GM23338 (cell line): ENCODE measurements at regions not wholly inside any gene's neighbourhood (a gene's known extent, or its start where the extent isn't known, plus 50 kb on each side); places are given as distances from the start of the nearest gene placed in this dataset.

ENCODE experiments used
- ATAC-seq: fragments of 200-7000 bp; cut with Tn5 transposase; 3 replicates; pipeline ENCODE4 v1.9.1; 2020
- DNase-seq: peaks from one replicate; pipeline ENCODE4 v3.0.0-alpha.2; 2015; ENCODE audit warnings: low spot score
- H2AFZ ChIP-seq: fragments of 200-600 bp; sonication (generic); 2 replicates; pipeline ENCODE4 v1.8.0; 2016; ENCODE audit warnings: antibody characterized with exemption, mild to moderate bottlenecking, moderate library complexity
- H3F3A ChIP-seq: fragments of 200-600 bp; sonication (generic); replicated peaks from 2 replicates; pipeline ENCODE4 v1.8.0; 2017; ENCODE audit warnings: antibody characterized with exemption, mixed run types, low read depth
- H3K27ac ChIP-seq: fragments of 200-600 bp; sonication (generic); 2 replicates; pipeline ENCODE4 v1.6.1; 2016; ENCODE audit warnings: low read depth
- H3K27me3 ChIP-seq: fragments of 200-600 bp; sonication (generic); 2 replicates; pipeline ENCODE4 v1.8.0; 2016; ENCODE audit warnings: mild to moderate bottlenecking, mixed run types, moderate library complexity; ENCODE audit not compliant: insufficient read depth
- H3K36me3 ChIP-seq: fragments of 200-600 bp; sonication (generic); 2 replicates; pipeline ENCODE4 v1.8.0; 2016; ENCODE audit warnings: mild to moderate bottlenecking; ENCODE audit not compliant: insufficient read depth
- H3K4me1 ChIP-seq: fragments of 200-600 bp; sonication (generic); 2 replicates; pipeline ENCODE4 v1.8.0; 2016; ENCODE audit warnings: mild to moderate bottlenecking, moderate library complexity; ENCODE audit not compliant: insufficient read depth
- H3K4me2 ChIP-seq: fragments of 200-600 bp; sonication (generic); 2 replicates; pipeline ENCODE4 v1.7.1; 2017; ENCODE audit warnings: mixed run types
- H3K4me3 ChIP-seq: fragments of 200-600 bp; sonication (generic); 2 replicates; pipeline ENCODE4 v1.6.1; 2016; ENCODE audit warnings: mixed run types
- H3K79me2 ChIP-seq: fragments of 200-600 bp; sonication (generic); replicated peaks from 2 replicates; pipeline ENCODE4 v1.8.0; 2017; ENCODE audit warnings: mild to moderate bottlenecking; ENCODE audit not compliant: insufficient read depth
- H3K9me2 ChIP-seq: fragments of 200-600 bp; sonication (generic); 2 replicates; pipeline ENCODE4 v1.8.0; 2017; ENCODE audit not compliant: insufficient read depth
- H4K20me1 ChIP-seq: fragments of 200-600 bp; sonication (generic); replicated peaks from 2 replicates; pipeline ENCODE4 v1.8.0; 2017; ENCODE audit warnings: mild to moderate bottlenecking; ENCODE audit not compliant: insufficient read depth
- H3K27ac Mint-ChIP-seq: 2 replicates; pipeline ENCODE4 v1.8.0; 2020; ENCODE audit warnings: inconsistent platforms, mild to moderate bottlenecking, moderate library complexity, mixed read lengths
- H3K27me3 Mint-ChIP-seq: 3 replicates; pipeline ENCODE4 v1.8.0; 2022; ENCODE audit warnings: low read depth, mild to moderate bottlenecking, moderate library complexity, mixed read lengths, inconsistent platforms; ENCODE audit not compliant: insufficient read depth, poor library complexity
- H3K36me3 Mint-ChIP-seq: 3 replicates; pipeline ENCODE4 v1.8.0; 2021; ENCODE audit warnings: low read depth, mild to moderate bottlenecking, inconsistent platforms, moderate library complexity, mixed read lengths
- H3K4me1 Mint-ChIP-seq: 3 replicates; pipeline ENCODE4 v1.8.0; 2020; ENCODE audit warnings: mild to moderate bottlenecking, inconsistent platforms, mixed read lengths
- H3K4me3 Mint-ChIP-seq: 3 replicates; pipeline ENCODE4 v1.8.0; 2021; ENCODE audit warnings: moderate library complexity, mild to moderate bottlenecking, inconsistent platforms, mixed read lengths
- H3K9me3 Mint-ChIP-seq: 3 replicates; pipeline ENCODE4 v1.8.0; 2020; ENCODE audit warnings: moderate library complexity, mild to moderate bottlenecking, inconsistent platforms, mixed read lengths
- CTCF ChIP-seq, 2 experiments: fragments of 200-600 bp in 1 of 2; sonication (generic) in 1 of 2; conservative IDR thresholded peaks; 2 replicates each; pipeline versions ENCODE4 v1.5.1 to v1.6.1; 2016 to 2017; ENCODE audit warnings: antibody characterized with exemption in 2 of 2, low read depth in 2 of 2, mild to moderate bottlenecking in 2 of 2, moderate library complexity in 1 of 2
- ETS1 ChIP-seq: IDR thresholded peaks from 2 replicates; pipeline ENCODE4 v1.6.1; 2016; ENCODE audit warnings: antibody characterized with exemption
- EZH2 ChIP-seq: fragments of 200-600 bp; sonication (generic); IDR thresholded peaks from one replicate; pipeline ENCODE4 v1.8.0; 2017; ENCODE audit warnings: antibody characterized with exemption, mild to moderate bottlenecking, low read depth; ENCODE audit not compliant: unreplicated experiment
- NANOG ChIP-seq: IDR thresholded peaks from 2 replicates; pipeline ENCODE4 v1.6.1; 2016; ENCODE audit warnings: antibody characterized with exemption, borderline replicate concordance
- POLR2AphosphoS5 ChIP-seq: IDR thresholded peaks from 2 replicates; pipeline ENCODE4 v1.6.1; 2016; ENCODE audit warnings: antibody characterized with exemption, low read depth
- ZNF114 ChIP-seq: fragments of 250-450 bp; sonication (Bioruptor Pico); IDR thresholded peaks from 2 replicates; pipeline ENCODE4 v1.5.0; 2020; ENCODE audit warnings: mild to moderate bottlenecking, moderate library complexity
- ZNF331 ChIP-seq: fragments of 250-450 bp; sonication (Bioruptor Pico); IDR thresholded peaks from 2 replicates; pipeline ENCODE4 v1.5.0; 2020; ENCODE audit warnings: low read depth, mild to moderate bottlenecking, moderate library complexity
- ZNF462 ChIP-seq: fragments of 250-450 bp; sonication (Bioruptor Pico); IDR thresholded peaks from 2 replicates; pipeline ENCODE4 v1.5.0; 2020; ENCODE audit warnings: mild to moderate bottlenecking, moderate library complexity

DNA sequence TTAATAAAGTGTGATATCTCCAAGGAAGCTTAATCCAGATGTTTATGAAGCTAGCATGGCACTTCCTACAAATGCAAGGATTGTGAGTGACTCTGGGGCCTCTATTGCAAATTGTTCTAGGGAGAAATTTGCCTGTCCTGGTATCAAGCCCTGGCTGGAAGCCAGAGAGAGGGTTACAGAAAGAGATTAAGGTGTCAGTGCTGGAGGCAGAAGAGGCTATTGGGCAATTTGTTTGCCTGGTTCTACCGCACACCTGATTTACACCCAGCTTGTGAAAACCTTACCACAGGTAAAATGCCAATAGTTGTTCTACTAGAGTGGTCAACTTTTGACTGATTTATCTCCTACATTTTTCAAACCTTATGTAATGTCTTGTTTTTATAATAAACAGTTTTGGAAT, 186.7 kb upstream of the FAT1 start:
- no peaks in the 10 kb centered on the region for H3K36me3 ChIP-seq
- no peaks in the 10 kb centered on the region; the same call in 1 of the 2 replicates for H3K4me1 ChIP-seq
- no peaks in the 10 kb centered on the region for H3K9me2 ChIP-seq
- H3K4me3 Mint-ChIP-seq: no peak overlapping the region
- peaks cover 7% of the 10 kb centered on the region; the same call in 2 of the 3 replicates for H3K4me1 Mint-ChIP-seq
- H3K4me2 ChIP-seq: no peak overlapping the region
- no peaks in the 10 kb centered on the region for H4K20me1 ChIP-seq
- H3K27me3 ChIP-seq: no peaks in the 10 kb centered on the region
- H3K27ac ChIP-seq: no peak overlapping the region
- no peaks in the 10 kb centered on the region for H3K27me3 Mint-ChIP-seq
- no peak overlapping the region for H3K27ac Mint-ChIP-seq
- no peaks in the 10 kb centered on the region; the same call in 2 of the 3 replicates for H3K9me3 Mint-ChIP-seq
- no peak overlapping the region for H2AFZ ChIP-seq
- DNase-seq (no peak), ATAC-seq (no peak)
- no peak for TF ChIP-seq EZH2
- TF ChIP-seq ZNF331 (CRISPR knock-in tag): no peak
- no peak for TF ChIP-seq NANOG
- TF ChIP-seq ZNF114 (CRISPR knock-in tag): no peak
- no peak for TF ChIP-seq ETS1
- TF ChIP-seq CTCF (conservative IDR thresholded peaks at IDR 0.05; ENCODE audit: low read depth in 2 of 2): no peak
- H3F3A ChIP-seq: no peaks in the 10 kb centered on the region
- H3K4me3 ChIP-seq: no peak overlapping the region
- no peaks in the 10 kb centered on the region for H3K79me2 ChIP-seq
- H3K36me3 Mint-ChIP-seq: no peaks in the 10 kb centered on the region

- Histone ChIP-seq H4K20me1 (no peaks in the 10 kb centered on the region), H3K27ac (no peak overlapping the region), H3K4me1 (no peaks in the 10 kb centered on the region; the same call in 1 of the 2 replicates), H3K79me2 (no peaks in the 10 kb centered on the region), H2AFZ (no peak overlapping the region), H3F3A (no peaks in the 10 kb centered on the region), H3K4me2 (no peak overlapping the region), H3K9me2 (no peaks in the 10 kb centered on the region), H3K4me3 (no peak overlapping the region), H3K36me3 (no peaks in the 10 kb centered on the region), H3K27me3 (no peaks in the 10 kb centered on the region)
- H3K36me3 Mint-ChIP-seq: no peaks in the 10 kb centered on the region
- H3K4me1 Mint-ChIP-seq: peaks cover 12% of the 10 kb centered on the region; the same call in 2 of the 3 replicates
- H3K4me3 Mint-ChIP-seq: no peak overlapping the region
- no peak for ATAC-seq
- no peak for DNase-seq
- no peaks in the 10 kb centered on the region for H3K27me3 Mint-ChIP-seq
- no peak overlapping the region for H3K27ac Mint-ChIP-seq
- H3K9me3 Mint-ChIP-seq: no peaks in the 10 kb centered on the region
- TF ChIP-seq ZNF462 (no peak), POLR2AphosphoS5 (no peak), ETS1 (no peak)
Measured at GRCh38 chr4:186912606-186913005, 188.9 kb upstream of the FAT1 start.
